GM12878 (cell line): ENCODE measurements at regions not wholly inside any gene's neighbourhood (a gene's known extent, or its start where the extent isn't known, plus 50 kb on each side); places are given as distances from the start of the nearest gene placed in this dataset.

Experiments
- BCL3 ChIP-seq: IDR thresholded peaks from 2 replicates; pipeline ENCODE4 v1.6.1; 2011; ENCODE audit warnings: borderline replicate concordance, low read depth, mild to moderate bottlenecking, moderate library complexity, low read length; ENCODE audit not compliant: insufficient read depth, poor library complexity, severe bottlenecking
- RCOR1 ChIP-seq: conservative IDR thresholded peaks from 2 replicates; pipeline ENCODE4 v1.6.1; 2012; ENCODE audit warnings: low read depth, low read length, improper control_type of control experiment
- YY1 ChIP-seq: IDR thresholded peaks from 2 replicates; pipeline ENCODE4 v1.6.1; 2011; ENCODE audit warnings: low read depth, mild to moderate bottlenecking, low read length
- ZNF274 ChIP-seq: IDR thresholded peaks from one replicate; pipeline ENCODE4 v1.8.0; 2011; ENCODE audit not compliant: insufficient read length, insufficient read depth

DNA sequence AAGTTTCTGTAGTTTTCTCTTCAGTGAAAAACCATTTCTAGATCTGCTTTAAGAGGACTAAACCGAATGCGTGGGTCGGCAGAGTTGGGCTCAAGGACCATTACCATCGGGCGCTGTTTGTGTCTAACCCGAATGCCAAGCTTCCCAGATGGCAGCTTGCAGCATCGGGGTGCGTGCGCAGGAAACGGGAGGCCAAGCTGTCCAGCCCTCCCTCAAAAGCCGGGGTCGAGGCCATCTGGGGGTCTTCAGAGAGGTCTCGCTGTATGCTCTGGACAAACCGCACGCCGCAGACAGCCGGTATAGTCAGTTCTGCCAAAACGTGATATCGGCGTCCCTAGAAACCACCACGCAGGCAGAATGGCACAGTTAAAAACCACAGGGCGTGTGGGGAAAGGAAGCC is 178.8 kb downstream of the BANP start:
- TF ChIP-seq ZNF274 (no peak), BCL3 (no peak), RCOR1 (no peak), YY1 (no peak)
